Natural killer cell treated with Interleukin-12 subunit alpha and Interleukin-12 subunit beta and Interleukin-15 and Interleukin-18, amount 100 ng/mL, for 72 hours (primary cell): ENCODE measurements at regions not wholly inside any gene's neighbourhood (a gene's known extent, or its start where the extent isn't known, plus 50 kb on each side); places are given as distances from the start of the nearest gene placed in this dataset.
"Not testable (repeated sequence)": the region's sequence is repeated elsewhere in the genome, so short reads cannot be mapped to it uniquely, and the experiment has no call there.

Source experiments
- ATAC-seq, 2 donors: fragments of 150-1000 bp; cut with Tn5 transposase in 1 of 2; sonication (Bioruptor Pico), chemical (Tn5 transposase) in 1 of 2; 2 replicates each; pipeline ENCODE4 v1.10.0; 2021
- DNase-seq: peaks from one replicate; pipeline ENCODE4 v3.0.0; 2022; ENCODE audit warnings: low spot score
- H3K27ac Mint-ChIP-seq, 2 donors: 1 replicate in 1 of 2; 2 replicates in 1 of 2; pipeline ENCODE4 v1.8.0; 2022; ENCODE audit warnings: mixed read lengths in 2 of 2, mild to moderate bottlenecking in 1 of 2, moderate library complexity in 1 of 2
- H3K27me3 Mint-ChIP-seq, 2 donors: 1 replicate in 1 of 2; 2 replicates in 1 of 2; pipeline ENCODE4 v1.8.0; 2022; ENCODE audit warnings: mixed read lengths in 2 of 2
- H3K36me3 Mint-ChIP-seq: one replicate; pipeline ENCODE4 v1.8.0; 2022; ENCODE audit warnings: mixed read lengths
- H3K4me1 Mint-ChIP-seq, 2 donors: 1 replicate in 1 of 2; 2 replicates in 1 of 2; pipeline ENCODE4 v1.8.0; 2022; ENCODE audit warnings: low read depth in 2 of 2, mixed read lengths in 2 of 2, mild to moderate bottlenecking in 1 of 2
- H3K4me3 Mint-ChIP-seq: one replicate; pipeline ENCODE4 v1.8.0; 2022; ENCODE audit warnings: mixed read lengths
- H3K9me3 Mint-ChIP-seq: 2 replicates; pipeline ENCODE4 v1.8.0; 2022; ENCODE audit warnings: mixed read lengths

- H3K27me3 Mint-ChIP-seq, H3K36me3 Mint-ChIP-seq, H3K9me3 Mint-ChIP-seq, H3K4me1 Mint-ChIP-seq, DNase-seq, ATAC-seq, H3K27ac Mint-ChIP-seq, H3K4me3 Mint-ChIP-seq: not testable (repeated sequence)
Observed at GRCh38 chr2:2451275-2451674, 120.2 kb upstream of the MYT1L start.

- no peaks in the 10 kb centered on the region for H3K36me3 Mint-ChIP-seq
- H3K9me3 Mint-ChIP-seq: no peaks in the 10 kb centered on the region
- no peak for DNase-seq
Observed at GRCh38 chr2:2448178-2448577, 117.1 kb upstream of the MYT1L start.

GRCh38 chr2:2422621-2423020 lies 91.5 kb upstream of the MYT1L start:
- no peak overlapping the region for H3K4me3 Mint-ChIP-seq
- no peaks in the 10 kb centered on the region for H3K36me3 Mint-ChIP-seq

More at GRCh38 chr2:2448178-2448577, 117.1 kb upstream of the MYT1L start:
- H3K4me3 Mint-ChIP-seq: no peak overlapping the region
- no peaks in the 10 kb centered on the region for H3K4me1 Mint-ChIP-seq
- H3K27ac Mint-ChIP-seq: no peak overlapping the region
- H3K27me3 Mint-ChIP-seq: peaks cover 0 to 2% of the 10 kb centered on the region in 2 donors
- ATAC-seq: no peak

GRCh38 chr2:2413525-2413924 lies 82.5 kb upstream of the MYT1L start:
- Mint-ChIP-seq H3K36me3 (no peaks in the 10 kb centered on the region), H3K27me3 (no peaks in the 10 kb centered on the region), H3K9me3 (no peaks in the 10 kb centered on the region), H3K27ac (no peak overlapping the region), H3K4me3 (no peak overlapping the region), H3K4me1 (no peaks in the 10 kb centered on the region)
- no peak for ATAC-seq
- no peak for DNase-seq

More at GRCh38 chr2:2422621-2423020, 91.5 kb upstream of the MYT1L start:
- Mint-ChIP-seq H3K27me3 (no peaks in the 10 kb centered on the region), H3K27ac (no peak overlapping the region), H3K9me3 (peaks cover 8% of the 10 kb centered on the region), H3K4me1 (no peaks in the 10 kb centered on the region)
- ATAC-seq (no peak), DNase-seq (no peak)

- H3K4me3 Mint-ChIP-seq: no peak overlapping the region
- H3K27me3 Mint-ChIP-seq: no peaks in the 10 kb centered on the region
- no peaks in the 10 kb centered on the region for H3K4me1 Mint-ChIP-seq
- ATAC-seq (no peak), DNase-seq (no peak)
- no peaks in the 10 kb centered on the region for H3K9me3 Mint-ChIP-seq
- no peak overlapping the region for H3K27ac Mint-ChIP-seq
- H3K36me3 Mint-ChIP-seq: no peaks in the 10 kb centered on the region
Observed at GRCh38 chr2:2410987-2411386, 79.9 kb upstream of the MYT1L start.

GRCh38 chr2:2409481-2409880 lies 78.4 kb upstream of the MYT1L start:
- Mint-ChIP-seq H3K9me3 (no peaks in the 10 kb centered on the region), H3K27me3 (no peaks in the 10 kb centered on the region), H3K4me3 (no peak overlapping the region), H3K36me3 (no peaks in the 10 kb centered on the region), H3K4me1 (no peaks in the 10 kb centered on the region), H3K27ac (no peak overlapping the region)
- DNase-seq (no peak), ATAC-seq (no peak)

- Mint-ChIP-seq H3K9me3 (peaks cover 4% of the 10 kb centered on the region), H3K27me3 (no peaks in the 10 kb centered on the region), H3K36me3 (no peaks in the 10 kb centered on the region), H3K4me3 (no peak overlapping the region), H3K4me1 (no peaks in the 10 kb centered on the region), H3K27ac (no peak overlapping the region)
- no peak for ATAC-seq
- no peak for DNase-seq
Observed at GRCh38 chr2:2405780-2406179, 74.7 kb upstream of the MYT1L start.

GRCh38 chr2:2400286-2401038 lies 69.4 kb upstream of the MYT1L start:
- peaks cover 4% of the 10 kb centered on the region for H3K9me3 Mint-ChIP-seq
- H3K4me1 Mint-ChIP-seq: no peaks in the 10 kb centered on the region
- no peaks in the 10 kb centered on the region for H3K36me3 Mint-ChIP-seq
- DNase-seq: no peak
- H3K4me3 Mint-ChIP-seq: no peak overlapping the region
- H3K27me3 Mint-ChIP-seq: no peaks in the 10 kb centered on the region
- no peak overlapping the region for H3K27ac Mint-ChIP-seq
- no peak for ATAC-seq

GRCh38 chr2:2399396-2399795 lies 68.3 kb upstream of the MYT1L start:
- H3K4me3 Mint-ChIP-seq: no peak overlapping the region
- DNase-seq: no peak
- H3K27ac Mint-ChIP-seq: no peak overlapping the region
- no peaks in the 10 kb centered on the region for H3K27me3 Mint-ChIP-seq
- no peak for ATAC-seq
- H3K4me1 Mint-ChIP-seq: no peaks in the 10 kb centered on the region
- H3K36me3 Mint-ChIP-seq: no peaks in the 10 kb centered on the region
- peaks cover 4% of the 10 kb centered on the region for H3K9me3 Mint-ChIP-seq

GRCh38 chr2:2392332-2392731 lies 61.3 kb upstream of the MYT1L start:
- Mint-ChIP-seq H3K27me3 (no peaks in the 10 kb centered on the region), H3K4me1 (no peaks in the 10 kb centered on the region), H3K36me3 (no peaks in the 10 kb centered on the region), H3K4me3 (no peak overlapping the region), H3K9me3 (no peaks in the 10 kb centered on the region), H3K27ac (no peak overlapping the region)
- ATAC-seq (no peak), DNase-seq (no peak)

- H3K36me3 Mint-ChIP-seq: no peaks in the 10 kb centered on the region
- ATAC-seq (no peak), DNase-seq (no peak)
- H3K9me3 Mint-ChIP-seq: peaks cover 3% of the 10 kb centered on the region
- no peaks in the 10 kb centered on the region for H3K27me3 Mint-ChIP-seq
- no peak overlapping the region for H3K27ac Mint-ChIP-seq
- no peak overlapping the region for H3K4me3 Mint-ChIP-seq
- no peaks in the 10 kb centered on the region for H3K4me1 Mint-ChIP-seq
Observed at GRCh38 chr2:2389215-2389614, 58.1 kb upstream of the MYT1L start.
